CD4-positive, alpha-beta T cell (primary cell): ENCODE measurements at regions not wholly inside any gene's neighbourhood (a gene's known extent, or its start where the extent isn't known, plus 50 kb on each side); places are given as distances from the start of the nearest gene placed in this dataset.

Source experiments
- ATAC-seq: fragments of 200-7000 bp; cut with Tn5 transposase; one replicate; pipeline ENCODE4 v1.10.0; 2022; ENCODE audit warnings: mild to moderate bottlenecking; ENCODE audit not compliant: poor library complexity
- CTCF ChIA-PET: fragments of 350-600 bp; sonication (Branson Sonifier 250); formaldehyde crosslinking; loops from one replicate; lab custom pipeline; 2021; ENCODE audit warnings: antibody characterized with exemption, inconsistent platforms; lab: Charles Lee
- POLR2A ChIA-PET: fragments of 350-600 bp; sonication (Branson Sonifier 250); formaldehyde crosslinking; loops from one replicate; lab custom pipeline; 2021; ENCODE audit warnings: antibody characterized with exemption, inconsistent platforms; lab: Charles Lee
- DNase-seq, 14 experiments: peaks; one replicate each; pipeline ENCODE4 v3.0.0-alpha.2; 2013 to 2020; ENCODE audit warnings: mixed read lengths in 2 of 14
- H3K27ac ChIP-seq, 2 donors: one replicate each; pipeline versions ENCODE4 v1.5.1 to v1.7.0; 2013; ENCODE audit warnings: low read length in 2 of 2, low read depth in 1 of 2, mild to moderate bottlenecking in 1 of 2
- H3K27me3 ChIP-seq, 2 experiments: 1 replicate in 1 of 2; 2 replicates in 1 of 2; pipeline versions ENCODE4 v1.6.1 to v1.7.0; 2013; ENCODE audit warnings: low read length in 2 of 2, control low read depth in 1 of 2, mild to moderate bottlenecking in 1 of 2, moderate library complexity in 1 of 2; ENCODE audit not compliant: insufficient read depth in 2 of 2, control insufficient read depth in 1 of 2
- H3K36me3 ChIP-seq: one replicate; pipeline ENCODE4 v1.6.1; 2013; ENCODE audit warnings: low read length, control low read depth; ENCODE audit not compliant: insufficient read depth
- H3K4me1 ChIP-seq: one replicate; pipeline ENCODE4 v1.6.1; 2013; ENCODE audit warnings: low read length, control low read depth; ENCODE audit not compliant: insufficient read depth
- H3K4me3 ChIP-seq: one replicate; pipeline ENCODE4 v1.5.1; 2013; ENCODE audit warnings: mild to moderate bottlenecking, low read length, moderate library complexity
- H3K9me3 ChIP-seq, 2 experiments: 1 replicate in 1 of 2; 2 replicates in 1 of 2; pipeline versions ENCODE4 v1.6.1 to v1.7.0; 2013; ENCODE audit warnings: low read length in 2 of 2, mild to moderate bottlenecking in 2 of 2, control low read depth in 1 of 2, moderate library complexity in 1 of 2; ENCODE audit not compliant: control insufficient read depth in 1 of 2, insufficient read depth in 1 of 2
- H3K27ac Mint-ChIP-seq: one replicate; pipeline ENCODE4 v1.8.0; 2020; ENCODE audit warnings: mixed read lengths
- H3K27me3 Mint-ChIP-seq: one replicate; pipeline ENCODE4 v1.8.0; 2021; ENCODE audit warnings: mixed read lengths
- H3K36me3 Mint-ChIP-seq: one replicate; pipeline ENCODE4 v1.8.0; 2021; ENCODE audit warnings: low read depth, mixed read lengths
- H3K4me1 Mint-ChIP-seq: one replicate; pipeline ENCODE4 v1.8.0; 2021; ENCODE audit warnings: low read depth, mixed read lengths
- H3K4me3 Mint-ChIP-seq: one replicate; pipeline ENCODE4 v1.8.0; 2020; ENCODE audit warnings: mild to moderate bottlenecking, mixed read lengths
- H3K9me3 Mint-ChIP-seq: one replicate; pipeline ENCODE4 v1.8.0; 2020; ENCODE audit warnings: mixed read lengths
- intact Hi-C, 2 experiments: fragments of 100-400 bp; cut with DNase I in 1 of 2; cut with micrococcal nuclease in 1 of 2; formaldehyde crosslinking; loops; one replicate each; pipeline versions ENCODE4 v1.15.1 to v1.9.0; 2023 to 2025; cut with DNase I, micrococcal nuclease
- TF ChIP-seq, protein P1 (sequence below): fragments of 200-600 bp; IDR thresholded peaks from one replicate; pipeline ENCODE4 v1.8.0; 2022; ENCODE audit warnings: antibody characterized with exemption, mild to moderate bottlenecking

DNA sequence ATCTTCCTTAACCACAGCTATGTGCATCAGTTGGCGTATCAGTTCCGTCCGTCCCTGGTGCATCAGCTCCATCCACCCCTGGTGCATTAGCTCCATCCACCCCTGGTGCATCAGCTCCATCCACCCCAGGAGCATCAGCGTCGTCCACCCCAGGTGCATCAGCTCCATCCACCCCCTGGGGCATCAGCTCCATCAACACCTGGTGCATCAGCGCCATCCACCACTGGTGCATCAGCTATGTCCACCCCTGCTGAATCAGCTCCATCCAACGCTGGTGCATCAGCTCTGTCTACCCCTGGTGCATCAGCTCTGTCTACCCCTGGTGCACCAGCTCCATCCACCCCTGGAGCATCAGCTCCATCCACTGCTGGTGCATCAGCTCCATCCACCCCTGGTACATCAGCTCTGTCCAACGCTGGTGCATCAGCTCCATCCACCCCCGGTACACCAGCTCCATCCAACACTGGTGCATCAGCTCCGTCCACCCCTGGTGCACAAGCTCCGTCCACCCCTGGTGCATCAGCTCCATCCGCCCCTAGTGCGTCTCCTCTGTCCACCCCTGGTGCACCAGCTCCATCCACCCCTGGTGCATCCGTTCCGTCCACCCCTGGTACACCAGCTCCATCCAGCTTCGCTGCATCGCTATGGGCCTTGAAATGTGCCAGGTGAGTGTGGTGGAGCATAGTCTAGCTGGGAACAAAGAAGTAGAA lies 106.6 kb upstream of the ZBTB40 start:
- intact Hi-C loops, result no loop called here
- Mint-ChIP-seq H3K27ac (no peak overlapping the region), H3K4me3 (no peak overlapping the region), H3K4me1 (no peaks in the 10 kb centered on the region), H3K9me3 (no peaks in the 10 kb centered on the region), H3K36me3 (no peaks in the 10 kb centered on the region), H3K27me3 (peaks cover 87% of the 10 kb centered on the region)
- CTCF ChIA-PET, result no interaction called here
- TF ChIP-seq, protein P1, sequence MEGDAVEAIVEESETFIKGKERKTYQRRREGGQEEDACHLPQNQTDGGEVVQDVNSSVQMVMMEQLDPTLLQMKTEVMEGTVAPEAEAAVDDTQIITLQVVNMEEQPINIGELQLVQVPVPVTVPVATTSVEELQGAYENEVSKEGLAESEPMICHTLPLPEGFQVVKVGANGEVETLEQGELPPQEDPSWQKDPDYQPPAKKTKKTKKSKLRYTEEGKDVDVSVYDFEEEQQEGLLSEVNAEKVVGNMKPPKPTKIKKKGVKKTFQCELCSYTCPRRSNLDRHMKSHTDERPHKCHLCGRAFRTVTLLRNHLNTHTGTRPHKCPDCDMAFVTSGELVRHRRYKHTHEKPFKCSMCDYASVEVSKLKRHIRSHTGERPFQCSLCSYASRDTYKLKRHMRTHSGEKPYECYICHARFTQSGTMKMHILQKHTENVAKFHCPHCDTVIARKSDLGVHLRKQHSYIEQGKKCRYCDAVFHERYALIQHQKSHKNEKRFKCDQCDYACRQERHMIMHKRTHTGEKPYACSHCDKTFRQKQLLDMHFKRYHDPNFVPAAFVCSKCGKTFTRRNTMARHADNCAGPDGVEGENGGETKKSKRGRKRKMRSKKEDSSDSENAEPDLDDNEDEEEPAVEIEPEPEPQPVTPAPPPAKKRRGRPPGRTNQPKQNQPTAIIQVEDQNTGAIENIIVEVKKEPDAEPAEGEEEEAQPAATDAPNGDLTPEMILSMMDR, result no peak
- DNase-seq, result no peak
- Histone ChIP-seq H3K27me3 (peaks cover 21 to 57% of the 10 kb centered on the region in 2 experiments), H3K4me3 (no peak overlapping the region), H3K4me1 (no peaks in the 10 kb centered on the region), H3K27ac (no peak overlapping the region), H3K36me3 (no peaks in the 10 kb centered on the region), H3K9me3 (peaks cover 0 to 6% of the 10 kb centered on the region in 2 experiments)
- no peak for ATAC-seq
- POLR2A ChIA-PET, result no interaction called here

DNA sequence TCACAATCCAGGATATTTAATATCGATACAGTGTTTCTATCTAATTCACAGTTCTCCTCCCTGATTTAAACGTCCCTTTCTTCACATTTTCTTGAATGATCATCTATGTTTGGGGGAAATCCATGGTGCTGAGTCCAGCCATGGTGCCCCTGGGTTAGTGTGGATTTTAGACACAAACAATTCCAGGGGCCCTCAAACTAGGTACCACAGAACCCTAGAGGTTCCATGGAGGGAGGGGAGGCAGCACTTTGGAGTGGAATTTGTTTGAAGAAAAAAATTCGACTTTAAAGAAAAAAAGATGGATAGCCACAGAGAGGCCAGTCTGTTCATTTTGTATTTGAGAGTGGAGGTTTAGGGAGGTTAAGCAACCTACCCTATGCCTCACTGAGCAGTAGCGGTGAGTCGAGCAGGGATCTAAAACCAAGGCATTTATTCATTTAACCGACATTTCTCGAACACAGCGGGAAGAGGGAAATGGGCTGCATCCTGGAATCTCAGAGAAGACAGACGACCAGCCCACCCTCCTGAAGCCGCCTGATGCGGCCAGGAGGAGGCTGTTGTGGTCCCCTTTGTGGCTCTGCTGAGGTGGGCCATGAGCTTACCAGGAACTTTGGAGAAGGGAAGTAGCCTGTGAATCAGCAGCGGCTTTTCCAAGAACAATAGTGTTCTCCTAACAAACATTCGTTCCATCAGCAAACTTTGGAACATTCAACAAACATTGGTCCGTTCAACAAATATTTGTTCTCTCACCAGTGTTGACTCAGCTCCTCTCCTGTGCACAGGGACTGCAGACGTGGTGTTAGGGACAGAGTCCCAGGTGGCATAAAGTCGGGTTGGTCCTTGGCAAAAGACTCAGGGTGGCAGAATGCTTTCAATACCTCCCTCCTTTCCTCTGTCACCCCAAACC lies 103.5 kb upstream of the ZBTB40 start:
- TF ChIP-seq, protein P1, result no peak
- no peak overlapping the region for H3K27ac Mint-ChIP-seq
- ATAC-seq (no peak), DNase-seq (no peak)
- Histone ChIP-seq H3K27ac (no peak overlapping the region), H3K27me3 (peaks cover 33 to 62% of the 10 kb centered on the region in 2 experiments), H3K9me3 (no peaks in the 10 kb centered on the region), H3K4me3 (no peak overlapping the region), H3K4me1 (peaks cover 3% of the 10 kb centered on the region), H3K36me3 (no peaks in the 10 kb centered on the region)
- intact Hi-C loops, result no loop called here
- peaks cover 88% of the 10 kb centered on the region for H3K27me3 Mint-ChIP-seq
- H3K4me3 Mint-ChIP-seq, result no peak overlapping the region
- no peaks in the 10 kb centered on the region for H3K9me3 Mint-ChIP-seq
- H3K36me3 Mint-ChIP-seq, result no peaks in the 10 kb centered on the region
- CTCF ChIA-PET, result no interaction called here
- peaks cover 15% of the 10 kb centered on the region for H3K4me1 Mint-ChIP-seq
- POLR2A ChIA-PET, result no interaction called here

DNA sequence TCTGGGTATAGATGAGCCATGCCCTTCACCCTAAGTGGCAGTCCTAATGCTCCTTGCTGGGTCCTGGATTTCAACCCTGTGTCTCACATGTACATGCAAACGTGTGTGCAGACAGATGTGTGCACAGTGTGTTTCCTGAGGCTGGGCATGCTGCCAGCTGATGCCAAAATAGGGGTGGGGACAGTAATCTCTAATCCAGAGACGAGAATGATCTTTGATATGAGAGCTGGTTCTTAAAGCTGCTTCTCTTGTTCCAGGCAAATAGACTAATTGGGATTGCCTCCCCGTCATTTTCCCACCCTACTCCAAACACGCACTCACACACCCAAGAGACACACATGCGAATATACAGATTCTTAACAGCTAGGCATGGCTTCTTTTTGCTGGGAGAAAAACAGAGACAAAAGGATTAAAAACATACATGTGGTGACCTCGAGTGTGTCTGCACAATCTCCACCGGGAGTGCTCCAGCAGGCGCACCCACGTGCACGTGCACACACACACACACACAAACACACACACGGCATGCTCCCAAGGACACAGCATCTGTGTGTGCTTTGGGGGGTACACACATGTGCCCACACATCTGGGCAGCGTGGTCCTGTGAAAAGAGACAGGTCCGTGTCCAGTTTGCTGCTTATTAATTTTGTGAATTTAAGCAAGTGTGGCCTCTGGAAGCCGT lies 102.1 kb upstream of the ZBTB40 start:
- Histone ChIP-seq H3K4me1 (peaks cover 3% of the 10 kb centered on the region), H3K9me3 (no peaks in the 10 kb centered on the region), H3K27me3 (peaks cover 40 to 61% of the 10 kb centered on the region in 2 experiments), H3K4me3 (no peak overlapping the region), H3K27ac (no peak overlapping the region), H3K36me3 (no peaks in the 10 kb centered on the region)
- H3K4me1 Mint-ChIP-seq, result peaks cover 15% of the 10 kb centered on the region
- no peaks in the 10 kb centered on the region for H3K36me3 Mint-ChIP-seq
- H3K9me3 Mint-ChIP-seq, result no peaks in the 10 kb centered on the region
- ATAC-seq (no peak), DNase-seq (no peak)
- peaks cover 81% of the 10 kb centered on the region for H3K27me3 Mint-ChIP-seq
- H3K27ac Mint-ChIP-seq, result no peak overlapping the region
- H3K4me3 Mint-ChIP-seq, result no peak overlapping the region
- ChIA-PET CTCF (no interaction called here), POLR2A (no interaction called here)
- TF ChIP-seq, protein P1, result no peak
- intact Hi-C loops, result no loop called here
